Peyer's patch (tissue), 4 donors: ENCODE measurements at regions not wholly inside any gene's neighbourhood (a gene's known extent, or its start where the extent isn't known, plus 50 kb on each side); places are given as distances from the start of the nearest gene placed in this dataset.

ENCODE experiments used
- DNase-seq, 3 donors: peaks; one replicate each; pipeline ENCODE4 v3.0.0-alpha.2; 2017 to 2019
- H3K27ac ChIP-seq, 4 donors: fragments of 200-600 bp; sonication (generic); one replicate each; pipeline ENCODE4 v1.5.1; 2016 to 2019
- H3K27me3 ChIP-seq, 2 donors: fragments of 200-600 bp; sonication (generic); one replicate each; pipeline ENCODE4 v1.5.1; 2019
- H3K36me3 ChIP-seq, 3 donors: fragments of 200-600 bp; sonication (generic); one replicate each; pipeline ENCODE4 v1.5.1; 2016 to 2019
- H3K4me1 ChIP-seq, 4 donors: fragments of 200-600 bp; sonication (generic); one replicate each; pipeline ENCODE4 v1.5.1; 2016 to 2019
- H3K4me3 ChIP-seq, 4 donors: fragments of 200-600 bp; sonication (generic); 1 replicate in 3 of 4; 2 replicates in 1 of 4; pipeline ENCODE4 v1.5.1; 2016 to 2019; ENCODE audit warnings: mild to moderate bottlenecking in 1 of 4
- H3K9me3 ChIP-seq, 4 donors: fragments of 200-600 bp; sonication (generic); one replicate each; pipeline ENCODE4 v1.5.1; 2016 to 2019; ENCODE audit warnings: mild to moderate bottlenecking in 1 of 4
- POLR2A ChIP-seq, 2 donors: fragments of 450-650 bp; IDR thresholded peaks; one replicate each; pipeline ENCODE4 v1.5.1; 2017; ENCODE audit warnings: antibody characterized with exemption in 2 of 2, mild to moderate bottlenecking in 2 of 2, moderate library complexity in 2 of 2
- TF ChIP-seq, protein P1 (sequence below), 6 experiments: fragments of 450-650 bp in 4 of 6; fragments of 200-600 bp in 2 of 6; sonication (generic) in 1 of 6; IDR thresholded peaks; one replicate each; pipeline ENCODE4 v1.5.1; 2017 to 2019; ENCODE audit warnings: antibody characterized with exemption in 6 of 6, mild to moderate bottlenecking in 3 of 6, moderate library complexity in 1 of 6

DNA sequence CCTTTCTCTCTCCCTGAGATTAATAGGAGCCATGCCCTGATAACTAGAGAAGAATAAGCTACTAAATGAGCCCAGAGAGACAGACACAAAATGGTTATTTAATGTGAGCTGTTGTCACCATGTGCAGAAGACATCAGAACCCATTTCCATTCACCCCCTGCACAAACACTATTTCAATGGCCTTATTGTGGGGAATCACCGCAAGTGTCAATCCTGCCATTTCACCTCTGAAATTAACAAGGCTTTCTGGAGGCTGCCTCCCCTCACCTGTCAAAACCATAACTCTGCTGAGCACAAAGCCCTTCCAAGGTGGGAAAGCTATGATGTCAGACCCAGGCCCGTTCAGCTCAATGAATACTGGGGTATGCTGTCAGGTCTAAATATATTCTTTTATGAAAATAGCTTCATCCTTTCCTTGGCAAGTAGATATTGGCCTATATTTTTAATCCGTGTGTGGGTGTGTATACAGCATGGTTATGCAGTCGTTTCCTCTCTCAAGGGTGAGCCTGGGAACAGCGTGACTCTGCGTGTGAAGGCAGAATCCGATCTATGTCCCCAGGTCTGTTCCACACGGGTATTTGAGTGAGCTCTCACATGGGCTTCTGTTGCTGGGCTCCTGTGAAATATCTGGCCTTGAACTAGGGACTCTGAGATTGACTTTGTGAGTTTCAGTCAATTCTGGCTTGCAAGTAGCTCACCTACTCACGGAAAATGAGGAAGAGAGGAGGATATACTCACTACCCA, 266.3 kb downstream of the FBXW7 start:
- no peaks in the 10 kb centered on the region for H3K4me1 ChIP-seq
- no peaks in the 10 kb centered on the region for H3K36me3 ChIP-seq
- H3K27me3 ChIP-seq = no peaks in the 10 kb centered on the region
- no peak for TF ChIP-seq POLR2A (IDR thresholded peaks at IDR 0.05)
- TF ChIP-seq, protein P1, sequence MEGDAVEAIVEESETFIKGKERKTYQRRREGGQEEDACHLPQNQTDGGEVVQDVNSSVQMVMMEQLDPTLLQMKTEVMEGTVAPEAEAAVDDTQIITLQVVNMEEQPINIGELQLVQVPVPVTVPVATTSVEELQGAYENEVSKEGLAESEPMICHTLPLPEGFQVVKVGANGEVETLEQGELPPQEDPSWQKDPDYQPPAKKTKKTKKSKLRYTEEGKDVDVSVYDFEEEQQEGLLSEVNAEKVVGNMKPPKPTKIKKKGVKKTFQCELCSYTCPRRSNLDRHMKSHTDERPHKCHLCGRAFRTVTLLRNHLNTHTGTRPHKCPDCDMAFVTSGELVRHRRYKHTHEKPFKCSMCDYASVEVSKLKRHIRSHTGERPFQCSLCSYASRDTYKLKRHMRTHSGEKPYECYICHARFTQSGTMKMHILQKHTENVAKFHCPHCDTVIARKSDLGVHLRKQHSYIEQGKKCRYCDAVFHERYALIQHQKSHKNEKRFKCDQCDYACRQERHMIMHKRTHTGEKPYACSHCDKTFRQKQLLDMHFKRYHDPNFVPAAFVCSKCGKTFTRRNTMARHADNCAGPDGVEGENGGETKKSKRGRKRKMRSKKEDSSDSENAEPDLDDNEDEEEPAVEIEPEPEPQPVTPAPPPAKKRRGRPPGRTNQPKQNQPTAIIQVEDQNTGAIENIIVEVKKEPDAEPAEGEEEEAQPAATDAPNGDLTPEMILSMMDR (IDR thresholded peaks at IDR 0.05) = no peak
- no peak overlapping the region for H3K27ac ChIP-seq
- no peaks in the 10 kb centered on the region for H3K9me3 ChIP-seq
- no peak for DNase-seq
- no peak overlapping the region for H3K4me3 ChIP-seq

DNA sequence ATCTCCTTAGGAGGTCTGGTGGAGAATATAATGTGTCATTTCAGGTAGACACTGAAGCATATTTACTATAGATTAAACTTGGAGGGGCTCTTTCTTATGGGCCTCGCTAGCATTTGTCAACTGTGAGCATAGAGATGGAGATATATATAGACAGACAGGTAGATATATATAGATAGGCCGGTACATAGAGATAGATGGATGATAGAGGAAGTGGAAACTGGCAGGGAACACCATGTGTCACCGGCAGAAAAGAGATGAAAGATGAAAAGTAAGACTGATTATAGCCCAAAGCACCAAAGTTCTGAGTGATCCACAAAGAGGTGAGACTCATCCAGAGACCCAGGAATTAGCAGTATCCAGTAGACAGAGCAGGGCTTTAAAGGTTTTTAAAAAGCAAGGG, 268.1 kb downstream of the FBXW7 start:
- Histone ChIP-seq H3K4me3 (no peak overlapping the region), H3K27ac (no peak overlapping the region), H3K36me3 (no peaks in the 10 kb centered on the region), H3K4me1 (no peaks in the 10 kb centered on the region), H3K9me3 (no peaks in the 10 kb centered on the region), H3K27me3 (no peaks in the 10 kb centered on the region)
- DNase-seq = no peak
- TF ChIP-seq, protein P1 (IDR thresholded peaks at IDR 0.05) = no peak
- no peak for TF ChIP-seq POLR2A (IDR thresholded peaks at IDR 0.05)

DNA sequence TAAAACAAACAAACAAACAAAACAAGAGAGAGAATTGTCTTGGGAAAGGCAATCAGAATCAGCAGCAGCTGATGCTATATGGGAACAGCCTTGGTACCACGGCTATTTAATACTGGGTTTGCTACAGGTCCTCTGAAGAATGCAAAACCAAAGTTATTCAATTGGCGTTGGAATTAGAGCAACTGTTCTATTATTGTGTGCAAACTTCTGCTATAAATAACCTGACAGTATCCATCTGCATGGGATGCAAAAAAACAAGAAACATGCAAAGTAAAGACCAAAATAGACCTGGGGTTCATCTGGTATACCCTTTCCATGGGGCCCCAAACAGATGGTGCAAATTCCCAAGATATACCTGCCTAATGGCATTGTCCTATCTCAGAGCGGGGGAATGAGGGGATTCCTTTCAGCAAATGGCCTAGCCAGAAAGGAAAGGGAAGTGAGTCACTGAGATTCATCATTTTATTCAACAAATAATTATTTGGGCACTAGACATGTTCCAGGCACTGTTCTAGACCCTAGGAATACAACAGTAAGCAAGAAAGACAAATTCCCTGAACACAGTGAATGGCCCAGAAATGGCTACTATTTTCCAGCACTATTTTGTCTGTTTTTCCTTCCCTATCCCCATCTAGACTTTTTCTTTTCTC, 268.9 kb downstream of the FBXW7 start:
- TF ChIP-seq, protein P1 (IDR thresholded peaks at IDR 0.05) = no peak
- TF ChIP-seq POLR2A (IDR thresholded peaks at IDR 0.05) = no peak
- H3K9me3 ChIP-seq = no peaks in the 10 kb centered on the region
- no peaks in the 10 kb centered on the region for H3K36me3 ChIP-seq
- DNase-seq = no peak
- H3K4me3 ChIP-seq = no peak overlapping the region
- no peaks in the 10 kb centered on the region for H3K4me1 ChIP-seq
- no peaks in the 10 kb centered on the region for H3K27me3 ChIP-seq
- H3K27ac ChIP-seq = no peak overlapping the region

DNA sequence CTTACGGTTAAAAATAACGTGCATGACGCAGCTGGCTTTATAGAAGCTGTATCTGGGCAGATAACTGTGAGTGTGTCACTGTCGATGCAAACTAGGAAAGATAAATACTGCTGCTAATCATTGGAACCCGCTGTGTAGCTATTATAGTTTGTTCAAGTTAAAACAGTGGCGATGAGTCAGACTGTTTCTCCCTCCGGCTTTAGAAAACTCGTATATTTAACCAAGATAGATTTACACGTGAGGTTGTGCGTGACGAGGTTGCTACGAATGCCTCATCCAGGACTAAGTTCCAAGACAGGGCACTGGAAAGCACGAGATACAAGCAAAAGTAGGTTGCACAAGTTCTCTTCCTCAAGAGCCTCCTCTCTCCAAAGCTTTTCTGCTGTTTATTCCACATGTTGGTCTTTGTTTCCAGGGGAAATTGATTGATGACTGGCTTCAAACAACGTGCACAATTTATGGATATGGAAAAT, 270.7 kb downstream of the FBXW7 start:
- Histone ChIP-seq H3K9me3 (no peaks in the 10 kb centered on the region), H3K36me3 (no peaks in the 10 kb centered on the region), H3K27ac (no peak overlapping the region), H3K27me3 (no peaks in the 10 kb centered on the region), H3K4me3 (no peak overlapping the region), H3K4me1 (no peaks in the 10 kb centered on the region)
- no peak for DNase-seq
- no peak for TF ChIP-seq POLR2A (IDR thresholded peaks at IDR 0.05)
- TF ChIP-seq, protein P1 (IDR thresholded peaks at IDR 0.05) = no peak

DNA sequence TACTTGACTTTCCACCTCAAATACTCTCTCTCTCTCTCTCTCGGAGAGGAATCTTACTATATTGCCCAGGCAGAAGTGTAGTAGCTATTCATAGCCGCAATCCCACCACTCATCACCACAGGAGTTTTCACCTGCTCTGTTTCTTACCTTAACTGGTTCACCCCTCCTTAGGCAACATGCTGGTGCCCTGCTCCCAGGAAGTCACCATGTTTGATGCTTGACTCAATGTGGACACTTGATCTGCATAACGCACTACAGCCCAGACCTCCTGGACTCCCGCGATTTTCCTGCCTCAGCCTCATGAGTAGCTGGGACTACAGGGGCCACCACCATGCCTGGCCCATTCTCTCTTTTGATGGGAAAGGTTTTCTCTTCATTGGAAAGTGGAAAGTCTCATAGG, 271.8 kb downstream of the FBXW7 start:
- no peaks in the 10 kb centered on the region for H3K9me3 ChIP-seq
- no peaks in the 10 kb centered on the region for H3K36me3 ChIP-seq
- H3K4me1 ChIP-seq = no peaks in the 10 kb centered on the region
- DNase-seq = no peak
- no peaks in the 10 kb centered on the region for H3K27me3 ChIP-seq
- TF ChIP-seq POLR2A (IDR thresholded peaks at IDR 0.05) = no peak
- TF ChIP-seq, protein P1 (IDR thresholded peaks at IDR 0.05) = no peak
- H3K4me3 ChIP-seq = no peak overlapping the region
- H3K27ac ChIP-seq = no peak overlapping the region
